Adrenal gland (tissue), 5 donors: ENCODE measurements at regions not wholly inside any gene's neighbourhood (a gene's known extent, or its start where the extent isn't known, plus 50 kb on each side); places are given as distances from the start of the nearest gene placed in this dataset.

Experiments
- CTCF ChIP-seq, 6 experiments: fragments of 450-650 bp in 4 of 6; fragments of 200-600 bp in 2 of 6; sonication (generic) in 1 of 6; IDR thresholded peaks; 1 replicate in 5 of 6; 2 replicates in 1 of 6; pipeline versions ENCODE4 v1.5.1 to v1.8.0; 2016 to 2021; ENCODE audit warnings: antibody characterized with exemption in 6 of 6, mild to moderate bottlenecking in 2 of 6, moderate library complexity in 1 of 6
- POLR2A ChIP-seq, 2 donors: fragments of 450-650 bp; IDR thresholded peaks; one replicate each; pipeline ENCODE4 v1.6.1; 2017; ENCODE audit warnings: antibody characterized with exemption in 2 of 2, mild to moderate bottlenecking in 2 of 2, moderate library complexity in 1 of 2
- donor health status: DM: no; HTN: no; CAD: no.

GRCh38 chr5:74945561-74946165, 79.5 kb upstream of the FAM169A start:
- TF ChIP-seq CTCF (IDR thresholded peaks at IDR 0.05) (no peak), POLR2A (IDR thresholded peaks at IDR 0.05) (no peak)
